ENCODE measurements at regions not wholly inside any gene's neighbourhood (a gene's known extent, or its start where the extent isn't known, plus 50 kb on each side); places are given as distances from the start of the nearest gene placed in this dataset.

DNA sequence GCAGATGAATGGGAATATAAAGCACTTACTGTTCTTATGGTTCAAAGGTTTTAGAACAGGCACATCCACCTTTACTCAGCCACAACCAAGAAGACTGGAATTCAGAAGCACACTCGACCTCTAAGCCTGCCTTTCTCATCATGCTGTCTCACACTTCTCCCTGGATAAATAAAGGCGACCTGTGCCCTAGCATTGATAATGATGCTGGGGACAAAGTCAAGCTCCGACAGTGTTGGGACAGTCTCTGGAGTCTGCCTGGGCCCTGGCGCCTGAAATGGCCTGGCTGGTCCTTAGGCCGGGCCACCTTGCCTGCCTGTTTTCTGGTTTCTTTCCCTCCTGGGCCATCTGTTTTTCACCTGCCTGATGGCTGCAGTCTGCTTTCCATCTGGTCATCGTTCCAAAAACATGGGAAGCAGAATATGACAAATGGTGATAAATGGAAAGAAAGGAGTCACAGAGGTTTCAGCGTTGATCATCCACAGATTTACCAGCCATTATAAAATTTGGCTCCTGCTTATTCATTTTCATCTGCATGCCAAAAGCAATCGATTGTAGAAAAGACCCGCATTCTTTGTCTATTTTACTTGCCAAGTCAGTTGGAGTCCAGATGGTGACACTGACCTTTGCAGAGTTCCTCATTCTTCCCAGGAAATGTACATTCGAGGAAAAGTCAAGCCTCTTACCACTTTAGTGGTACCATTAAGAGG is 91.2 kb upstream of the KCNJ15 start:
- no peak for DNase-seq

GRCh38 chr21:38166173-38166535 is 90.6 kb upstream of the KCNJ15 start:
- no peak for DNase-seq

DNA sequence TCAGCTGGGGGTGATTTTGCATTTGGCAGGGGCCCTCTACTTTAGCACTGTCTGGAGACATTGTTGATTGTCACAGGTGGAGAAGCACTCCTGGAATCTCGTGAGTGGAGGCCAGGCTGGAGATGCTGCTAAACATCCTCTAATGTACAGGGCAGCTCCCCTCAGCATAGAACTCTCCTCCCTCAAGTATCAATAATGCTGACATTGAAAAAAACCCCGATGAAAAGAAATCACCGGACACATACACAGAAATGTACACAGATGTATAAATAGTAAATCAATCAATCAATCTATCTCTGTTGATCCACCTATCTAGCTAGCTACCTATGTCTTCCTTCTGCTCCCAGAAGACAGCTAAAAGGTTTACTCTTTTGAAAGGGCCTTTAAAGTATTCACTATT is 89.4 kb upstream of the KCNJ15 start:
- DNase-seq, result no peak

GRCh38 chr21:38170283-38170682 is 86.5 kb upstream of the KCNJ15 start:
- no peak for DNase-seq

GRCh38 chr21:38170704-38171682 is 85.8 kb upstream of the KCNJ15 start:
- no peak for DNase-seq

GRCh38 chr21:38171723-38172344 is 85.0 kb upstream of the KCNJ15 start:
- no peak for DNase-seq

GRCh38 chr21:38173276-38174035 is 83.3 kb upstream of the KCNJ15 start:
- DNase-seq, result no peak

GRCh38 chr21:38175306-38175705 is 81.5 kb upstream of the KCNJ15 start:
- DNase-seq, result no peak

DNA sequence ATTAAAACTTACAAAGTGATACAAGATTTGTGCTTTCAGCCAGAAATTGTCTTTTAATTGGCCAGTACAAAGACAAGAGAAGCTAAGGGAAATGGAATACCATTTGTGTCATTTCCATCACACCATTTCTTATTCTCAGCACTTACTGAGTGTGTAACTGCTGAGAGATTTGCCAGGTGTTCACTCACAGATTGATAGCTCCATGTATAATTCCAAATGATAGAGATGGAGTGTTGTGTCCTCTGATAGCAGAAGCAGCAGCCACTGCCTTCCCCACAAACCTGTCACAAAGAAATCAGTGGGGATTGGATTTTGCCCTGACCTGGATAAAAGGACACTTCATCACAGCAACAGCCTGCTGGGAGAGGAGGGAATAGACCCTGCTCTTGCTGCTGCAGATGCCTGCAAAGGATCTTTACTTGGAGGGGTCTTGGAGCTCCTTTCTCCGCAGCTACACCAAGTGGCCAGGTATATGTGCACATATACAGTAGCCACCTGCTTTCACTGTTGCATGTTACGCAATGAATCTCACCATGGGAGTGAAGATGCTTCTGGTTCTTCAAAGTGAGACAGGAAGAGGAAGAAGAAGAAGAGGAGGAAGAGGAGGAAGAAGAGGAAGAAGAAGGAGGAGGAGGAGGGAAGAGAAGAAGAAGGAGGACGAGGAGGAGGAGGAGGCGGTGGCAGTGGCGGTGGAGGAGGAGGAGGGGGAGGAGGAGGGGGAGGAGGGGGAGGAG is 78.7 kb upstream of the KCNJ15 start:
- DNase-seq, result no peak

GRCh38 chr21:38178653-38179470 is 77.9 kb upstream of the KCNJ15 start:
- no peak for DNase-seq

GRCh38 chr21:38179511-38179910 is 77.3 kb upstream of the KCNJ15 start:
- no peak for DNase-seq

DNA sequence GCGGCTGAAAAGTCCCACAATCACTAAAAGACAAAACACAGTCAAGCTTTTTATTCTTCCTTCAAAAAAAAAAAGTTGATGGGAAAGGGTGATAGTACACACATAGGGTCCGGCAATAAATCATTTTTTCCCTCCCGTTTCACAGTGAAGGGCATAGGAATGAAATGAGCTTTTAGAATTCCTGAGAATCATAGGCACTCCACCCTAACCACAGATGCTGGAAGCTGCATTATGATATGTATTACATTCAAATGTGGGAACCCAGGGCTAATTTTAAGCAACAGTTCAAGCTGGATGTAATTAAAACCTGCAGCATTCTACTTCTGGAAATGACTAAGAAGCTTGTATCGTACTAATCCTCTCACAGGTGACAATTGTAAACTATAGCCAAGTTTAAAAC is 75.7 kb upstream of the KCNJ15 start:
- no peak for DNase-seq

- no peak for DNase-seq
Observed at GRCh38 chr21:38182370-38182985, 74.3 kb upstream of the KCNJ15 start.

GRCh38 chr21:38183961-38184360 is 72.8 kb upstream of the KCNJ15 start:
- no peak for DNase-seq

- no peak for DNase-seq
Observed at GRCh38 chr21:38186661-38187270, 70.0 kb upstream of the KCNJ15 start.

- no peak for DNase-seq
Observed at GRCh38 chr21:38188037-38188436, 68.8 kb upstream of the KCNJ15 start.

GRCh38 chr21:38196036-38196435 is 60.8 kb upstream of the KCNJ15 start:
- no peak for DNase-seq

DNA sequence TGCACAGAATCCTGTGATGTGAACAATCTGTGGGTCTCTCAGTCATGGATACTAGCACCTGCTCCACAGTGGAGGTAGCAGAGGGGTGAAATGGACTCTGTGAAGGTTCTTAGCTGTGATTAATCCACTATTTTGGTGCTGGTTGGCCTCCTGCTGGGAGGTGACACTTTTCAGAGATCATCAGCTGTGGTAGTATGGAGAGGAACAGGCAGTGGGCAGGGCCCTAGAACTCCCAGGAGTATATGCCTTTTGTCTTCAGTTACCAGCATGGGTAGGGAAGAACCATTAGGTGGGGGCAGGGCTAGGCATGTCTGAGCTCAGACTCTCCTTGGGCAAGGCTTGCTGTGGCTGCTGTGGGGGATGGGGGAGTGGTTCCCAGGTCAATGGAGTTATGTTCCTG is 54.0 kb upstream of the KCNJ15 start:
- no peak for DNase-seq

- no peak for DNase-seq
Observed at GRCh38 chr21:38203229-38203628, 53.6 kb upstream of the KCNJ15 start.

- DNase-seq, result no peak
Observed at GRCh38 chr21:38205940-38206339, 50.9 kb upstream of the KCNJ15 start.

All from stimulated activated naive CD4-positive, alpha-beta T cell (primary cell).